Esophagus squamous epithelium (tissue), 5 donors: ENCODE measurements at regions not wholly inside any gene's neighbourhood (a gene's known extent, or its start where the extent isn't known, plus 50 kb on each side); places are given as distances from the start of the nearest gene placed in this dataset.

Experiments
- DNase-seq: peaks from one replicate; lab custom pipeline; 2025; lab: John Stamatoyannopoulos, UW
- H3K27ac ChIP-seq, 4 donors: fragments of 200-600 bp; sonication (generic); one replicate each; pipeline ENCODE4 v1.5.1; 2016 to 2019; ENCODE audit warnings: mild to moderate bottlenecking in 1 of 4
- H3K27me3 ChIP-seq, 4 donors: fragments of 200-600 bp; sonication (generic); 1 replicate in 3 of 4; 2 replicates in 1 of 4; pipeline versions ENCODE4 v1.5.1 to v1.6.0; 2017 to 2021; ENCODE audit warnings: antibody characterized with exemption in 1 of 4
- H3K36me3 ChIP-seq, 3 donors: fragments of 200-600 bp; sonication (generic); one replicate each; pipeline ENCODE4 v1.5.1; 2016 to 2019
- H3K4me1 ChIP-seq, 3 donors: fragments of 200-600 bp; sonication (generic); one replicate each; pipeline ENCODE4 v1.5.1; 2017 to 2019
- H3K4me3 ChIP-seq, 4 donors: fragments of 200-600 bp; sonication (generic); 1 replicate in 3 of 4; 2 replicates in 1 of 4; pipeline ENCODE4 v1.5.1; 2016 to 2019; ENCODE audit warnings: mild to moderate bottlenecking in 2 of 4, moderate library complexity in 1 of 4
- H3K9me3 ChIP-seq, 3 donors: fragments of 200-600 bp; sonication (generic); one replicate each; pipeline ENCODE4 v1.5.1; 2016 to 2019
- POLR2A ChIP-seq, 4 donors: fragments of 450-650 bp; IDR thresholded peaks; one replicate each; pipeline ENCODE4 v1.6.1; 2017; ENCODE audit warnings: antibody characterized with exemption in 4 of 4, mild to moderate bottlenecking in 4 of 4, moderate library complexity in 3 of 4
- WGBS, 2 donors: methylation state at CpG; one replicate each; pipeline ENCODE4 v1.1.5; 2018; 5-methylcytosine and 5-hydroxymethylcytosine counted together
- intact Hi-C: fragments of 100-400 bp; cut with DNase I; formaldehyde crosslinking; loops from one replicate; pipeline ENCODE4 v1.15.0; 2022
- TF ChIP-seq, protein P1 (sequence below), 6 experiments: fragments of 450-650 bp in 4 of 6; fragments of 200-600 bp in 2 of 6; sonication (generic) in 2 of 6; IDR thresholded peaks; one replicate each; pipeline ENCODE4 v1.5.1; 2016 to 2019; ENCODE audit warnings: antibody characterized with exemption in 6 of 6, mild to moderate bottlenecking in 4 of 6, moderate library complexity in 4 of 6
- donor health status: DM: yes; HTN: yes; CAD: no.

DNA sequence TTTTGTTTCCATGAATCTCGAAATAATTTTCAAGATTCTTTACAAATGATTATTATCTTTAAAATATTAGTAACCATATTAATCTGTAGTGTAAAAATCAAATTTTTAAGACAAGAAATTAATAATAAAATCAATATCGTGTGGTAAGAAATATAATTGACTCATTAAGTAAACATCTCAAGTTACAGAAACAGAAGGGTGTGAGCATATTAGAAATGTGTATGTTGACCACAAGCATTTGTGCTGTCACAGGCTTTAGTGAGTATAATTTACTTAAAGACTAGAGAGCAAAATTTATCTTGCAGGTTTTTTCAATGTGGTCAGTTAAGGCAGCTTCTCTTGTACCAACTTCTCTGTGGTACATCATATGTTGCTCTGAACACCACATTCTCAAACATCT is 566.5 kb upstream of the IRAK1BP1 start:
- H3K27ac ChIP-seq = no peak overlapping the region
- no peaks in the 10 kb centered on the region for H3K36me3 ChIP-seq
- H3K4me3 ChIP-seq = no peak overlapping the region
- WGBS, 2 donors = 29 to 42% methylated on average over 2 of the region's 2 CpGs
- intact Hi-C loops = no loop called here
- TF ChIP-seq POLR2A (IDR thresholded peaks at IDR 0.05) = no peak
- TF ChIP-seq, protein P1, sequence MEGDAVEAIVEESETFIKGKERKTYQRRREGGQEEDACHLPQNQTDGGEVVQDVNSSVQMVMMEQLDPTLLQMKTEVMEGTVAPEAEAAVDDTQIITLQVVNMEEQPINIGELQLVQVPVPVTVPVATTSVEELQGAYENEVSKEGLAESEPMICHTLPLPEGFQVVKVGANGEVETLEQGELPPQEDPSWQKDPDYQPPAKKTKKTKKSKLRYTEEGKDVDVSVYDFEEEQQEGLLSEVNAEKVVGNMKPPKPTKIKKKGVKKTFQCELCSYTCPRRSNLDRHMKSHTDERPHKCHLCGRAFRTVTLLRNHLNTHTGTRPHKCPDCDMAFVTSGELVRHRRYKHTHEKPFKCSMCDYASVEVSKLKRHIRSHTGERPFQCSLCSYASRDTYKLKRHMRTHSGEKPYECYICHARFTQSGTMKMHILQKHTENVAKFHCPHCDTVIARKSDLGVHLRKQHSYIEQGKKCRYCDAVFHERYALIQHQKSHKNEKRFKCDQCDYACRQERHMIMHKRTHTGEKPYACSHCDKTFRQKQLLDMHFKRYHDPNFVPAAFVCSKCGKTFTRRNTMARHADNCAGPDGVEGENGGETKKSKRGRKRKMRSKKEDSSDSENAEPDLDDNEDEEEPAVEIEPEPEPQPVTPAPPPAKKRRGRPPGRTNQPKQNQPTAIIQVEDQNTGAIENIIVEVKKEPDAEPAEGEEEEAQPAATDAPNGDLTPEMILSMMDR (IDR thresholded peaks at IDR 0.05) = no peak
- no peaks in the 10 kb centered on the region for H3K27me3 ChIP-seq
- no peak for DNase-seq
- no peaks in the 10 kb centered on the region for H3K9me3 ChIP-seq
- no peaks in the 10 kb centered on the region for H3K4me1 ChIP-seq

DNA sequence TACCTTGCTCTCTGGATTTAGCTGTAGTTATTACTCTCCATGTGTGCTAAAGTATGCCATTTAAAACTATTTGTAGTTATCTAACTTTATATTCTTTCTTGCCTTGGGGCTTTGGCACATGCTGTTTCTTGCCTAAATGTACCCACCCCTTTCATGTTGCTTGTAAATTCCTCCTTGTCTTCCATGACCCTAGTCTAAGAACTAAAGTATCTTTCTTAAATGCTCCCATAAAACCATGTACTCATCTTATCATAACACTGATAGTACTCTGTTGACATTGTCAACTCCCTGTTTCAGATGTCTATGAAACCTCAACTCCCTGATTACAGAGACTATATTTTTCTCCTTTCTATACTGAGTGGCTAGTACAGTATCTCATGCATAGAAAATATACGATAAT is 564.9 kb upstream of the IRAK1BP1 start:
- Histone ChIP-seq H3K9me3 (no peaks in the 10 kb centered on the region), H3K4me1 (no peaks in the 10 kb centered on the region), H3K27me3 (no peaks in the 10 kb centered on the region), H3K4me3 (no peak overlapping the region), H3K36me3 (no peaks in the 10 kb centered on the region), H3K27ac (no peak overlapping the region)
- no peak for DNase-seq
- intact Hi-C loops = no loop called here
- 68 to 75% methylated on average over 1 of the region's 1 CpG for WGBS, 2 donors
- TF ChIP-seq, protein P1 (IDR thresholded peaks at IDR 0.05) = no peak
- no peak for TF ChIP-seq POLR2A (IDR thresholded peaks at IDR 0.05)

DNA sequence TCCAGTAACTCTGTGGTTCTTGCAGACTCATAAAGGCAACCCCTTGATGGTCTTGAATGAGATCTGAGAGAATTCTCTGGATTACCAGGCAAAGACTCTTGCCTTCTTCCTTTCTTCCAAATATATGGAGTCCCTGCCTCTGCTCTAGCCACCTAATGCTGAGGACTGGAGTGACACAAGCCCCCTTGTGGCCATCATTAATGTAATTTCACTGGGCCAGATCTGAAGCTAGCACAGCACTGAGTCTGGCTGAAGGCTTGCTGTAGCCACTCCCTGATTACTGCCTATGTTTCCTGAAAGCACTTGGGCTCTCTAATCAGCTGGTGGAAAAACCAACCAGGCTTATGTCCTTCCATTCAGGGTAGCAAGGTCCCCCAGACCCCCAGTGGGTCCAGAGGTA is 559.3 kb upstream of the IRAK1BP1 start:
- H3K4me1 ChIP-seq = no peaks in the 10 kb centered on the region
- intact Hi-C loops = no loop called here
- no peak overlapping the region for H3K27ac ChIP-seq
- H3K27me3 ChIP-seq = no peaks in the 10 kb centered on the region
- H3K9me3 ChIP-seq = peaks cover 0 to 4% (median 0%) of the 10 kb centered on the region in 3 donors
- no peak overlapping the region for H3K4me3 ChIP-seq
- no peaks in the 10 kb centered on the region for H3K36me3 ChIP-seq
- TF ChIP-seq, protein P1 (IDR thresholded peaks at IDR 0.05) = no peak
- TF ChIP-seq POLR2A (IDR thresholded peaks at IDR 0.05) = no peak
- no peak for DNase-seq

DNA sequence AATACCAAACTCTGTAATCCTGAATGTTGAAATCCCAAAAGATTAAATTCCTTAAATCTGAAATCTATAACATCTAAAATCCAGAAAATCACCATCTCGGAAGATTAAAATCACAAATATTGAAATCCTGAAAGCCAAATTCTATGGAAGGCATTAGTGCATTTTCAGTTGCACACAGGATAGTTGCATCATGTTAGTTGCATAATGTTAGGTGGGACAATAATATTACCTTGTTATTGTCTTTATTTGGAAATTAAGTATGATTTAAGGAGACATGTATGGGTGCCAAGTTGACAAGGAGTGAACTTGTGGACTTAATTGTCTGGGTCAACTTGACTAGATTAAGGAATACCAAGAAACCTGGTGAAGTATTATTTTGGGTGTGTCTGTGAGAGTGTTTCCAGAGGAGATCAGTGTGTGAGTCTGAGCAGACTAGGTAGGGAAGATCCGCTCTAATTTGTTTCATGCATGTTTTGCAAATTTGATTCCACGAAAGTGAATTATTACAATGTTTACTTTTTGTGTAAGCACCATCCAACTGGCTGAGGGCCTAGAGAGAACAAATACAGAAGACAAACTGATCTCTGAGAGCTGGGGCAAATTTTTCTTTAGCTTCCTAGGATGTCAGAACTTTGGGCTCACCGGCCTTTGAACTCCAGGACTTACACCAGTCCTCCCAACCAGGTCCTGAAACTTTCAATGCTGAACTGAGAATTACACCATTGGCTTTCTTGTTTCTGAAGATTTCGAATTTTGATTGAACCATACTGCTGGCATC is 545.1 kb upstream of the IRAK1BP1 start:
- intact Hi-C loops = no loop called here
- Histone ChIP-seq H3K9me3 (no peaks in the 10 kb centered on the region), H3K36me3 (no peaks in the 10 kb centered on the region), H3K27ac (no peak overlapping the region), H3K4me3 (no peak overlapping the region), H3K27me3 (no peaks in the 10 kb centered on the region), H3K4me1 (no peaks in the 10 kb centered on the region)
- no peak for TF ChIP-seq POLR2A (IDR thresholded peaks at IDR 0.05)
- TF ChIP-seq, protein P1 (IDR thresholded peaks at IDR 0.05) = no peak
- no peak for DNase-seq
- WGBS, 2 donors = 61 to 64% methylated on average over 4 to 5 of the region's 5 CpGs

DNA sequence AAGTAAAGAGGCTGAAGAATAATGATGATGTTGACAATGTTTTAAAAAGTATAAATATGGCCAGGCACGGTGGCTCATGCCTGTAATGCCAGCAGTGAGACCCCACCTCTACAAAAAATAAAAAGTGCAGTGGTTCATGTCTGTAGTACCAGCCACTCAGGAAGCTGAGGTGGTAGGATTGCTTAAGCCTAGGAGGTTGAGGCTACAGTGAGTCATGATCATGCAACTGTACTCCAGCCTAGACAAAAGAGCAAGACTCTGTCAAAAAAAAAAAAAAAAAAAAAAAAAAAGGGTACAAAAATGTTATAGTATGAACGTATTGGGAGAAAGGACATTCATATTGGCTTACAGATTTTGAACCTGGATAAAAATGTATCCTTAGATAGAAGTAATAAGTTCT is 543.1 kb upstream of the IRAK1BP1 start:
- WGBS, 2 donors = 28 to 51% methylated on average over 2 of the region's 2 CpGs
- H3K36me3 ChIP-seq = no peaks in the 10 kb centered on the region
- intact Hi-C loops = no loop called here
- no peaks in the 10 kb centered on the region for H3K9me3 ChIP-seq
- no peak for DNase-seq
- TF ChIP-seq POLR2A (IDR thresholded peaks at IDR 0.05) = no peak
- TF ChIP-seq, protein P1 (IDR thresholded peaks at IDR 0.05) = no peak
- no peaks in the 10 kb centered on the region for H3K27me3 ChIP-seq
- H3K4me1 ChIP-seq = no peaks in the 10 kb centered on the region
- no peak overlapping the region for H3K4me3 ChIP-seq
- no peak overlapping the region for H3K27ac ChIP-seq
